ENCODE measurements at regions not wholly inside any gene's neighbourhood (a gene's known extent, or its start where the extent isn't known, plus 50 kb on each side); places are given as distances from the start of the nearest gene placed in this dataset.
A peak's percentile ranks its signal among the peaks of the same experiment; 100 is the strongest.

- peak overlapping the region; percentile 59 for H4K91ac ChIP-seq (ENCODE audit: low read length)
- WGBS: 2% methylated on average over 5 of the region's 5 CpGs
- peaks cover 4% of the 10 kb centered on the region for H3K9me3 ChIP-seq (ENCODE audit: control insufficient read depth, low read length)
- no peak overlapping the region for H3K23ac ChIP-seq (ENCODE audit: low read length in 2 of 2)
- no peaks in the 10 kb centered on the region for H3K79me1 ChIP-seq (replicated peaks; ENCODE audit: low read length, poor library complexity, severe bottlenecking)
- peak overlapping the region; percentile 19 for H3K4me2 ChIP-seq (ENCODE audit: low read length, poor library complexity, severe bottlenecking)
- H2BK12ac ChIP-seq (ENCODE audit: low read length in 2 of 2): no peak overlapping the region
- H3K4ac ChIP-seq (ENCODE audit: low read depth in 1 of 2, low read length in 2 of 2): peak overlapping the region in 1 of 2 experiments; percentile 21
- H2BK15ac ChIP-seq (ENCODE audit: low read depth, poor library complexity, severe bottlenecking): no peak overlapping the region
- H3K27me3 ChIP-seq (ENCODE audit: control insufficient read depth in 1 of 2, insufficient read depth in 1 of 2, low read length in 2 of 2): no peaks in the 10 kb centered on the region
- no peak overlapping the region for H2BK120ac ChIP-seq (ENCODE audit: low read depth, low read length)
- peak overlapping the region; percentile 67 for H2BK5ac ChIP-seq (ENCODE audit: low read depth, low read length, poor library complexity, severe bottlenecking)
- H3K27ac ChIP-seq (ENCODE audit: low read length, poor library complexity, severe bottlenecking): peak overlapping the region; percentile 87
- H3K36me3 ChIP-seq (ENCODE audit: control insufficient read depth in 1 of 2, insufficient read depth in 2 of 2, low read depth in 1 of 2, low read length in 2 of 2): no peaks in the 10 kb centered on the region
- peak overlapping the region; percentile 64 to 87 for H3K18ac ChIP-seq (ENCODE audit: low read depth in 1 of 2, low read length in 2 of 2)
- peaks cover 2% of the 10 kb centered on the region for H3K4me1 ChIP-seq (ENCODE audit: control insufficient read depth, insufficient read depth, low read depth, low read length)
- peak overlapping the region; percentile 81 for H4K8ac ChIP-seq (ENCODE audit: low read length)
- H2AFZ ChIP-seq (ENCODE audit: low read depth, low read length): no peak overlapping the region
- no peak overlapping the region for H3K4me3 ChIP-seq (ENCODE audit: insufficient read depth in 1 of 2, low read depth in 1 of 2, low read length in 2 of 2)
- peak overlapping the region; percentile 41 for H2AK5ac ChIP-seq (ENCODE audit: low read length, severe bottlenecking)
- no peak overlapping the region for H3K9ac ChIP-seq (ENCODE audit: low read length)
- peak; percentile 85 for DNase-seq
- no peak overlapping the region for H3K14ac ChIP-seq (ENCODE audit: low read length in 2 of 2)
Measured at GRCh38 chr11:128061281-128061871, 526.0 kb downstream of the ETS1 start.

- H2AFZ ChIP-seq (ENCODE audit: low read depth, low read length): no peak overlapping the region
- no peak overlapping the region for H3K14ac ChIP-seq (ENCODE audit: low read length in 2 of 2)
- H3K36me3 ChIP-seq (ENCODE audit: control insufficient read depth in 1 of 2, insufficient read depth in 2 of 2, low read depth in 1 of 2, low read length in 2 of 2): no peaks in the 10 kb centered on the region
- no peak overlapping the region for H4K91ac ChIP-seq (ENCODE audit: low read length)
- H3K9me3 ChIP-seq (ENCODE audit: control insufficient read depth, low read length): peaks cover under 1% of the 10 kb centered on the region
- 86% methylated on average over 5 of the region's 5 CpGs for WGBS
- peaks cover 2% of the 10 kb centered on the region for H3K4me1 ChIP-seq (ENCODE audit: control insufficient read depth, insufficient read depth, low read depth, low read length)
- H3K4ac ChIP-seq (ENCODE audit: low read depth in 1 of 2, low read length in 2 of 2): no peak overlapping the region
- DNase-seq: no peak
- peak overlapping the region; percentile 68 for H2AK5ac ChIP-seq (ENCODE audit: low read length, severe bottlenecking)
- H3K4me3 ChIP-seq (ENCODE audit: insufficient read depth in 1 of 2, low read depth in 1 of 2, low read length in 2 of 2): no peak overlapping the region
- H3K79me1 ChIP-seq (replicated peaks; ENCODE audit: low read length, poor library complexity, severe bottlenecking): no peaks in the 10 kb centered on the region
- H3K23ac ChIP-seq (ENCODE audit: low read length in 2 of 2): no peak overlapping the region
- H3K27ac ChIP-seq (ENCODE audit: low read length, poor library complexity, severe bottlenecking): no peak overlapping the region
- H3K9ac ChIP-seq (ENCODE audit: low read length): no peak overlapping the region
- peak overlapping the region in 1 of 2 experiments; percentile 14 for H3K18ac ChIP-seq (ENCODE audit: low read depth in 1 of 2, low read length in 2 of 2)
- H2BK120ac ChIP-seq (ENCODE audit: low read depth, low read length): no peak overlapping the region
- H3K27me3 ChIP-seq (ENCODE audit: control insufficient read depth in 1 of 2, insufficient read depth in 1 of 2, low read length in 2 of 2): no peaks in the 10 kb centered on the region
- H4K8ac ChIP-seq (ENCODE audit: low read length): no peak overlapping the region
- peak overlapping the region; percentile 61 for H2BK15ac ChIP-seq (ENCODE audit: low read depth, poor library complexity, severe bottlenecking)
- no peak overlapping the region for H2BK5ac ChIP-seq (ENCODE audit: low read depth, low read length, poor library complexity, severe bottlenecking)
- H3K4me2 ChIP-seq (ENCODE audit: low read length, poor library complexity, severe bottlenecking): no peak overlapping the region
- peak overlapping the region in 1 of 2 experiments; percentile 29 for H2BK12ac ChIP-seq (ENCODE audit: low read length in 2 of 2)
Measured at GRCh38 chr11:128058580-128059208, 528.7 kb downstream of the ETS1 start.

- no peak overlapping the region for H4K8ac ChIP-seq (ENCODE audit: low read length)
- H3K27ac ChIP-seq (ENCODE audit: low read length, poor library complexity, severe bottlenecking): no peak overlapping the region
- H3K27me3 ChIP-seq (ENCODE audit: control insufficient read depth in 1 of 2, insufficient read depth in 1 of 2, low read length in 2 of 2): no peaks in the 10 kb centered on the region
- H2BK120ac ChIP-seq (ENCODE audit: low read depth, low read length): no peak overlapping the region
- H2AFZ ChIP-seq (ENCODE audit: low read depth, low read length): no peak overlapping the region
- no peak overlapping the region for H3K4me2 ChIP-seq (ENCODE audit: low read length, poor library complexity, severe bottlenecking)
- DNase-seq: no peak
- WGBS: 92% methylated on average over 2 of the region's 6 CpGs
- H3K14ac ChIP-seq (ENCODE audit: low read length in 2 of 2): no peak overlapping the region
- H3K23ac ChIP-seq (ENCODE audit: low read length in 2 of 2): no peak overlapping the region
- H3K18ac ChIP-seq (ENCODE audit: low read depth in 1 of 2, low read length in 2 of 2): no peak overlapping the region
- no peak overlapping the region for H4K91ac ChIP-seq (ENCODE audit: low read length)
- no peak overlapping the region for H3K4me3 ChIP-seq (ENCODE audit: insufficient read depth in 1 of 2, low read depth in 1 of 2, low read length in 2 of 2)
- no peak overlapping the region for H2BK5ac ChIP-seq (ENCODE audit: low read depth, low read length, poor library complexity, severe bottlenecking)
- no peaks in the 10 kb centered on the region for H3K79me1 ChIP-seq (replicated peaks; ENCODE audit: low read length, poor library complexity, severe bottlenecking)
- H2BK12ac ChIP-seq (ENCODE audit: low read length in 2 of 2): no peak overlapping the region
- no peak overlapping the region for H2BK15ac ChIP-seq (ENCODE audit: low read depth, poor library complexity, severe bottlenecking)
- no peak overlapping the region for H3K4ac ChIP-seq (ENCODE audit: low read depth in 1 of 2, low read length in 2 of 2)
- peaks cover 4% of the 10 kb centered on the region for H3K4me1 ChIP-seq (ENCODE audit: control insufficient read depth, insufficient read depth, low read depth, low read length)
- H3K36me3 ChIP-seq (ENCODE audit: control insufficient read depth in 1 of 2, insufficient read depth in 2 of 2, low read depth in 1 of 2, low read length in 2 of 2): no peaks in the 10 kb centered on the region
- H3K9me3 ChIP-seq (ENCODE audit: control insufficient read depth, low read length): no peaks in the 10 kb centered on the region
- no peak overlapping the region for H2AK5ac ChIP-seq (ENCODE audit: low read length, severe bottlenecking)
- H3K9ac ChIP-seq (ENCODE audit: low read length): no peak overlapping the region
Measured at GRCh38 chr11:128057786-128058395, 529.5 kb downstream of the ETS1 start.

GRCh38 chr11:128055576-128056217 is 531.7 kb downstream of the ETS1 start:
- H2BK5ac ChIP-seq (ENCODE audit: low read depth, low read length, poor library complexity, severe bottlenecking): no peak overlapping the region
- no peak overlapping the region for H3K4ac ChIP-seq (ENCODE audit: low read depth in 1 of 2, low read length in 2 of 2)
- no peaks in the 10 kb centered on the region for H3K9me3 ChIP-seq (ENCODE audit: control insufficient read depth, low read length)
- no peak overlapping the region for H3K9ac ChIP-seq (ENCODE audit: low read length)
- peaks cover 2% of the 10 kb centered on the region for H3K4me1 ChIP-seq (ENCODE audit: control insufficient read depth, insufficient read depth, low read depth, low read length)
- H2AFZ ChIP-seq (ENCODE audit: low read depth, low read length): no peak overlapping the region
- H3K4me3 ChIP-seq (ENCODE audit: insufficient read depth in 1 of 2, low read depth in 1 of 2, low read length in 2 of 2): no peak overlapping the region
- H3K36me3 ChIP-seq (ENCODE audit: control insufficient read depth in 1 of 2, insufficient read depth in 2 of 2, low read depth in 1 of 2, low read length in 2 of 2): no peaks in the 10 kb centered on the region
- no peak overlapping the region for H3K23ac ChIP-seq (ENCODE audit: low read length in 2 of 2)
- no peaks in the 10 kb centered on the region for H3K27me3 ChIP-seq (ENCODE audit: control insufficient read depth in 1 of 2, insufficient read depth in 1 of 2, low read length in 2 of 2)
- no peak overlapping the region for H2BK15ac ChIP-seq (ENCODE audit: low read depth, poor library complexity, severe bottlenecking)
- no peak overlapping the region for H3K18ac ChIP-seq (ENCODE audit: low read depth in 1 of 2, low read length in 2 of 2)
- no peaks in the 10 kb centered on the region for H3K79me1 ChIP-seq (replicated peaks; ENCODE audit: low read length, poor library complexity, severe bottlenecking)
- no peak for DNase-seq
- H3K27ac ChIP-seq (ENCODE audit: low read length, poor library complexity, severe bottlenecking): no peak overlapping the region
- WGBS: 90% methylated on average over 2 of the region's 3 CpGs
- no peak overlapping the region for H3K14ac ChIP-seq (ENCODE audit: low read length in 2 of 2)
- H4K91ac ChIP-seq (ENCODE audit: low read length): no peak overlapping the region
- no peak overlapping the region for H2AK5ac ChIP-seq (ENCODE audit: low read length, severe bottlenecking)
- H4K8ac ChIP-seq (ENCODE audit: low read length): no peak overlapping the region
- H2BK12ac ChIP-seq (ENCODE audit: low read length in 2 of 2): no peak overlapping the region
- no peak overlapping the region for H3K4me2 ChIP-seq (ENCODE audit: low read length, poor library complexity, severe bottlenecking)
- no peak overlapping the region for H2BK120ac ChIP-seq (ENCODE audit: low read depth, low read length)

Data from mesenchymal stem cell (in vitro differentiated cells and primary cell).